Peyer's patch (tissue), 4 donors: ENCODE measurements at regions not wholly inside any gene's neighbourhood (a gene's known extent, or its start where the extent isn't known, plus 50 kb on each side); places are given as distances from the start of the nearest gene placed in this dataset.

Source experiments
- CTCF ChIP-seq, 6 experiments: fragments of 450-650 bp in 4 of 6; fragments of 200-600 bp in 2 of 6; sonication (generic) in 1 of 6; IDR thresholded peaks; one replicate each; pipeline ENCODE4 v1.5.1; 2017 to 2019; ENCODE audit warnings: antibody characterized with exemption in 6 of 6, mild to moderate bottlenecking in 3 of 6, moderate library complexity in 1 of 6
- POLR2A ChIP-seq, 2 donors: fragments of 450-650 bp; IDR thresholded peaks; one replicate each; pipeline ENCODE4 v1.5.1; 2017; ENCODE audit warnings: antibody characterized with exemption in 2 of 2, mild to moderate bottlenecking in 2 of 2, moderate library complexity in 2 of 2

DNA sequence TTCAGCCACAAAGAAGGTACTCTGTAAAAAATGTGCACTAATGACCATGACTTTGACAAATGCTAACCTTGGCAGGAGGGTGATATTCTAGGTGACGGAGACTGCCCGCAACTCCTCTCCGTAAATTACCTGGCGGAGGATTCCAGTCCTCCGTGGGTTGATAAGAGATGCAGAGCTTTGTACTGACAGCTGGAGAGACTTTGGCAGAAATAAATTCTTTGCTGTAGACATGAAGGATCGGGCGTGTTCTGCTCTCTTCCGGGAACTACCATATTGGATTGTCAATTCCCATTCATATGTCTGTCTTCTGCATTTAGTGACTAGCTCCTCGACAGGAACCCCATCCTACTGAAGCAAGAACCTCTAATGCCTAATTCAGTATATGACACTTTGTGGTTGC, 158.3 kb upstream of the KAZN start:
- TF ChIP-seq CTCF (IDR thresholded peaks at IDR 0.05) (no peak), POLR2A (IDR thresholded peaks at IDR 0.05) (no peak)
